IPS-15b (cell line): ENCODE measurements at regions not wholly inside any gene's neighbourhood (a gene's known extent, or its start where the extent isn't known, plus 50 kb on each side); places are given as distances from the start of the nearest gene placed in this dataset.
A peak's percentile ranks its signal among the peaks of the same experiment; 100 is the strongest.

Experiments
- H3K27me3 ChIP-seq: one replicate; pipeline ENCODE4 v1.6.1; 2013; ENCODE audit warnings: low read length; ENCODE audit not compliant: control insufficient read depth, insufficient read depth
- H3K36me3 ChIP-seq: one replicate; pipeline ENCODE4 v1.6.1; 2013; ENCODE audit warnings: low read length; ENCODE audit not compliant: control insufficient read depth, insufficient read depth
- H3K4me1 ChIP-seq: one replicate; pipeline ENCODE4 v1.6.1; 2013; ENCODE audit warnings: mild to moderate bottlenecking, low read length; ENCODE audit not compliant: control insufficient read depth, insufficient read depth
- H3K4me3 ChIP-seq: one replicate; pipeline ENCODE4 v1.5.1; 2013; ENCODE audit warnings: low read depth, low read length
- H3K9ac ChIP-seq: one replicate; pipeline ENCODE4 v1.6.1; 2013; ENCODE audit warnings: low read depth, mild to moderate bottlenecking, low read length
- H3K9me3 ChIP-seq: one replicate; pipeline ENCODE4 v1.6.1; 2013; ENCODE audit warnings: mild to moderate bottlenecking, low read length; ENCODE audit not compliant: control insufficient read depth, insufficient read depth

- Histone ChIP-seq H3K27me3 (no peaks in the 10 kb centered on the region), H3K9me3 (no peaks in the 10 kb centered on the region), H3K4me1 (peaks cover 33% of the 10 kb centered on the region), H3K4me3 (no peak overlapping the region), H3K36me3 (no peaks in the 10 kb centered on the region), H3K9ac (no peak overlapping the region)
Observed at GRCh38 chr11:8830641-8831040, 80.3 kb upstream of the AKIP1 start.

- no peak overlapping the region for H3K9ac ChIP-seq
- no peak overlapping the region for H3K4me3 ChIP-seq
- H3K4me1 ChIP-seq, result peaks cover 22% of the 10 kb centered on the region
Observed at GRCh38 chr11:8831861-8832260, 79.1 kb upstream of the AKIP1 start.

GRCh38 chr11:8832571-8833260 lies 78.3 kb upstream of the AKIP1 start:
- H3K36me3 ChIP-seq, result no peaks in the 10 kb centered on the region
- no peaks in the 10 kb centered on the region for H3K9me3 ChIP-seq
- peak overlapping the region; percentile 24 for H3K9ac ChIP-seq
- no peaks in the 10 kb centered on the region for H3K27me3 ChIP-seq
- H3K4me1 ChIP-seq, result peaks cover 15% of the 10 kb centered on the region
- no peak overlapping the region for H3K4me3 ChIP-seq

More at GRCh38 chr11:8831861-8832260, 79.1 kb upstream of the AKIP1 start:
- no peaks in the 10 kb centered on the region for H3K36me3 ChIP-seq
- H3K27me3 ChIP-seq, result no peaks in the 10 kb centered on the region
- H3K9me3 ChIP-seq, result no peaks in the 10 kb centered on the region

GRCh38 chr11:8833568-8834315 lies 77.2 kb upstream of the AKIP1 start:
- Histone ChIP-seq H3K4me3 (no peak overlapping the region), H3K27me3 (no peaks in the 10 kb centered on the region), H3K4me1 (peaks cover 15% of the 10 kb centered on the region), H3K9me3 (no peaks in the 10 kb centered on the region), H3K36me3 (no peaks in the 10 kb centered on the region), H3K9ac (peak overlapping the region; percentile 13)

GRCh38 chr11:8834379-8834778 lies 76.6 kb upstream of the AKIP1 start:
- Histone ChIP-seq H3K4me1 (peaks cover 15% of the 10 kb centered on the region), H3K36me3 (no peaks in the 10 kb centered on the region), H3K4me3 (no peak overlapping the region), H3K27me3 (no peaks in the 10 kb centered on the region), H3K9ac (no peak overlapping the region), H3K9me3 (no peaks in the 10 kb centered on the region)

- Histone ChIP-seq H3K9ac (no peak overlapping the region), H3K4me1 (peaks cover 20% of the 10 kb centered on the region), H3K27me3 (no peaks in the 10 kb centered on the region), H3K36me3 (no peaks in the 10 kb centered on the region), H3K9me3 (no peaks in the 10 kb centered on the region), H3K4me3 (no peak overlapping the region)
Observed at GRCh38 chr11:8838248-8838647, 72.7 kb upstream of the AKIP1 start.

- no peaks in the 10 kb centered on the region for H3K36me3 ChIP-seq
- H3K27me3 ChIP-seq, result no peaks in the 10 kb centered on the region
- no peak overlapping the region for H3K9ac ChIP-seq
- no peaks in the 10 kb centered on the region for H3K9me3 ChIP-seq
- H3K4me3 ChIP-seq, result no peak overlapping the region
- peaks cover 11% of the 10 kb centered on the region for H3K4me1 ChIP-seq
Observed at GRCh38 chr11:8839306-8839956, 71.6 kb upstream of the AKIP1 start.

GRCh38 chr11:8839957-8840945 lies 70.7 kb upstream of the AKIP1 start:
- no peaks in the 10 kb centered on the region for H3K9me3 ChIP-seq
- no peak overlapping the region for H3K4me3 ChIP-seq
- no peaks in the 10 kb centered on the region for H3K36me3 ChIP-seq
- peaks cover 11% of the 10 kb centered on the region for H3K4me1 ChIP-seq
- no peaks in the 10 kb centered on the region for H3K27me3 ChIP-seq
- no peak overlapping the region for H3K9ac ChIP-seq

- Histone ChIP-seq H3K9ac (no peak overlapping the region), H3K4me3 (no peak overlapping the region), H3K4me1 (peaks cover 11% of the 10 kb centered on the region), H3K27me3 (no peaks in the 10 kb centered on the region), H3K9me3 (no peaks in the 10 kb centered on the region), H3K36me3 (no peaks in the 10 kb centered on the region)
Observed at GRCh38 chr11:8841899-8842298, 69.1 kb upstream of the AKIP1 start.

GRCh38 chr11:8858808-8859207 lies 52.2 kb upstream of the AKIP1 start:
- Histone ChIP-seq H3K9me3 (no peaks in the 10 kb centered on the region), H3K9ac (no peak overlapping the region), H3K4me3 (no peak overlapping the region), H3K4me1 (no peaks in the 10 kb centered on the region), H3K36me3 (no peaks in the 10 kb centered on the region), H3K27me3 (no peaks in the 10 kb centered on the region)
